CD4-positive, alpha-beta T cell treated with Interleukin-10 for 1 hour (primary cell): ENCODE measurements at regions not wholly inside any gene's neighbourhood (a gene's known extent, or its start where the extent isn't known, plus 50 kb on each side); places are given as distances from the start of the nearest gene placed in this dataset.
"Not testable (repeated sequence)": the region's sequence is repeated elsewhere in the genome, so short reads cannot be mapped to it uniquely, and the experiment has no call there.

ENCODE experiments used
- DNase-seq: peaks from one replicate; pipeline ENCODE4 v3.0.0-alpha.2; 2020

DNA sequence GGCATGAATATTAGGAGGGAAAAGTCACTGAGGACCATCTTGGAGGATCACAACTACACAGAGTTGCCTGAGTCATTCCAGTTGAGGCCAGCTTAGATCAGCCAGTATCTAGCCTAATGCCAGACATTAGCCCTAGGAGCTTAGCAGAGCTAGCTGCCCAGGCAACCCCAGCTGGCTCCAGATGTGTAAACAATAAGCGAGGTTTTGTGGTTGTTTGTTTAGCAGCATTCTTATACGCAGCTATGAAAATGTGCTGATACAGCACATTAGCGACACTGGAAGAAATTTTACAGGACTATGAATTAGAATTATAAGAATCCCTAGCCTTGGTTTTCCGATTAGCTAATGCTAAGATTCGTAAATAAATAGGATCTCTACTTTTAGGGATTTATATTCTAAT lies 59.3 kb downstream of the BTBD3 start:
- no peak for DNase-seq

DNA sequence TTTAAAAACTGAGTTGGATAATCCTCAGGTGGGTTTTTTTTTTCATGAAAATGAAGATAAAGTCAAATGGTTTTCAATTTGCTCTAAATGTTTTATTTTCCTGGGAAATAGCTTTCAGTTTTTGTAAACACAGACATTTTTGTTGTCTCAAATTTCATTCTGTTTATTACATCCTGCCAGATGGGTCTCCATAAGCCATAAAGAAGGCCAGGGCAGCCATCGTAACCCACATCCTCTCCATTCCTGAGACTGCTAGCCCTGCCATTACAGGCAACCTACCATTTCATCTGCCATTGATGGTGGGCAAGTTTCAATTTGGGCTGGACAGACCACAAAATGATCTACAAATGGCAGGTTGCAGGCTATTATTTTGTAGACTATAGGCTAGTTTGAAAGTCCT lies 60.8 kb downstream of the BTBD3 start:
- DNase-seq = no peak

DNA sequence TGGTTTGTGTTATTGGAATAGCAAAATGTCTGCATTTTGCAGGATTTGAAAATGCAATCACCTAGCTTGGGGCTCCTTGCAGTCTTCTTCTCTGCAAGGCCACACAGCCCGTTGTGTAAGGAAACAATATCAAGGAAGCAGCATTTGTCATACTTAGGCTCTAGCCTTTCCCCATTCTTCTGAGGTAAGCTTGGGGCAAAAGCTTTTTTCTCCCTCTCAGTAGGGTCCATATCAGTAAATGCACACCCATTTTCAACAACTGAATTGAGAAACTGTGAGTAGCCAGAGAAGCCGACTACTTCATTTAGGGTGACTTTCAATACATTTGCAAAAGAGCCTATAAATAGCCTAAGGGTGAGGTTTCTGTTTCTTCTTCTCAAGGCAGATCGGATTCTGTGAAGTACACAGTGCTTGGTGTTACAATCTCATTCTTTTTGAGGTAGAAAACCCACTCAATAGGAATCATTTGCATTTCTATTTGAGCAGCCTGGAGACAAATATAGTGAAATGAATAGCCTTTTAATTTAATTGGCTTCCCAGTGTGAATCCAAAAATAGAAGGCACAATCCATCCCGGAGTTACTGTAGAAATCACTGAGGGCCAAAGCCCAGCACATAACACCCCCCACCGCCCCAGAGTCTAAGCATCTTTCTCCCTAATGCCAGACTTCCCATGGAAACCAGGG lies 61.8 kb downstream of the BTBD3 start:
- DNase-seq = no peak

- no peak for DNase-seq
Observed at GRCh38 chr20:11980263-11980662, 62.6 kb downstream of the BTBD3 start.

DNA sequence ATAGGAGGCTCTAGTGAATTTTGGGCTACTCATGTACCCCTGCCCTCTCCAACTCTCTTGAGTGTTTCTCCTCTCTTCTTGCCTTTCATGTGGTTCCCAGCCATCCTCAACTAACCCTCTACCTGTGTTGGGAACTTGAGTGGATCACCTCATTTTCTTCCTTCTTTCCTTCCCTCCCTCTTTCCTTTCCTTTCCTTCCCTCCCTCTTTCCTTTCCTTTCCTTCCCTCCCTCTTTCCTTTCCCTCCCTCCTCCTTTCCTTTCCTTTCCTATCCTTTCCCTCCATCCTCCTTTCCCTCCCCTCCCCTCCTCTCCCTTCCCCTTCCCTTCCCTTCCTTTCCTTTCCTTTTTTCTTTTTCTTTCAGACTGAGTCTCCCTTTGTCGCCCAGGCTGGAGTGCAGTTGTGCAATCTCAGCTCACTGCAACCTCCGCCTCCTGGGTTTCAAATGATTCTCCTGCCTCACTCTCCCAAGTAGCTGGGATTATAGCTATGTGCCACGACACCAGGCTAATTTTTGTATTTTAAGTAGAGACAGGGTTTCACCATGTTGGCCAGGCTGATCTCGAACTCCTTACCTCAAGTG lies 63.8 kb downstream of the BTBD3 start:
- DNase-seq = no peak

DNA sequence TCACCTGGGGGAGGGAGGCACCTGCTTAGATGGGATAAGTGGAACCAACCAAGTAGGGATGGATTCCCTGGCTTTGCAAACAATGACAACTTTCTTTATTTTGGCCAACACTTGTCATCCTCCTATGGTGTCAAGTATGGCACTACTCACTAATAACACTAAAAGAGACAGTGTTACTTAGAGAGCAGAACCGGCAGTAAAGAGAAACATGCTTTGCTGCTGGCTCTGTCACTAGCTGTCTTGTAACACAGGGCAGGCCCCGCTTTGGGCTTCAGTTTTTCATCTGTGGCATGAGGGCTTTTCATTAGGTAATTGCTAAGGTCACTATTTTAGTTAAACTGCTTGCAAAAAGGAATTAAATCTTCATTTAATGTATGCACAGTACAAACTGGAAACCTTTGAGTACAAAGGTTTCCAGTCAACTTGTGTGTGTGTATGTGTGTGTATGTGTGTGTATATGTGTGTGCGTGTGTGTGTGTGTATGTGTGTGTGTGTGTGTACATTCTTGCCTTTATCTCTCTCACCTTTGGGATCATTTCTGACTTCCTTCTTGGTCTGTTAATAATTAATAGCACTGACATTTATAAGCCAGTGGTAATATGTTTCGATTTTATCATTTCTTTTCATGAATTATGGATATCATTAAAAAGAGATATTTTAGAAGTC lies 64.7 kb downstream of the BTBD3 start:
- DNase-seq = no peak

GRCh38 chr20:11982955-11983470 lies 65.3 kb downstream of the BTBD3 start:
- DNase-seq = no peak

DNA sequence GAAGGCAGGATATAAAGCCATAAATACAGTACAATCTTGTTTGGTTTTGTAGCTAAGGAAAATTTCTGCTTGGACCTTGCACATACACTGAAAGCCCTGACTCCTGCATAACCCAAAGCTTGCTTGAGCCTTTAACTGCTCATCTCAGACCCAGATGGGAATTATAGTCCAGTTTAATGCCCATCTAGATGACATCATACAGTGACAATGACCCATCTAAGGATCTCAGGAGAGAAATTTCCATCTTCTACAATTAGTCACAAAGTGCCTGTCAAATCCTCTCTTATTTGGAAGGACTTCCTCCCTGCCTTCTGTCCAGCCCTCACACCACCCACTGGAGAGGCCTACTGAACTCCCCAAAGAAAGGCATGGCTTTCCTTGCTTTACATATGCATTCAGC lies 69.3 kb downstream of the BTBD3 start:
- DNase-seq = no peak

DNA sequence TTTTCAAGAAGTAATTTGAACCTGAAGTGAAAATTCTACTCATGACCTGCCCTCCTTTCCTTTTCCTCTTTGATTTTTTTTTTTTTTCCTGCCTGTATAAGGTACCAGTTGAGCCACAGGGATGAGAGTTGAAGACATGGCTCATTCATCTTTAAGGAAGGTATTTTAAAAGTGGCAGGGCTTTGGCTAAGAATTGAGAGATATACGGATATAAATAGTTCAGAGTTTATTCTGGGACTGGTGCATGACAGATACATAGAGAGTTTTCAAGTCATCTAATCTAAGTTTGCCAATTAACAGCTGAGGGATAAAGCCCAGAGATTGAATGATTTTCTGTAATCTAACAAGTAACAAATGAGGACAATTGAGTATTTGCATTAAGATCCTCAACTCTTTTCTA lies 69.8 kb downstream of the BTBD3 start:
- DNase-seq = no peak

GRCh38 chr20:11989018-11989771 lies 71.5 kb downstream of the BTBD3 start:
- no peak for DNase-seq

GRCh38 chr20:11992426-11992825 lies 74.7 kb downstream of the BTBD3 start:
- no peak for DNase-seq

DNA sequence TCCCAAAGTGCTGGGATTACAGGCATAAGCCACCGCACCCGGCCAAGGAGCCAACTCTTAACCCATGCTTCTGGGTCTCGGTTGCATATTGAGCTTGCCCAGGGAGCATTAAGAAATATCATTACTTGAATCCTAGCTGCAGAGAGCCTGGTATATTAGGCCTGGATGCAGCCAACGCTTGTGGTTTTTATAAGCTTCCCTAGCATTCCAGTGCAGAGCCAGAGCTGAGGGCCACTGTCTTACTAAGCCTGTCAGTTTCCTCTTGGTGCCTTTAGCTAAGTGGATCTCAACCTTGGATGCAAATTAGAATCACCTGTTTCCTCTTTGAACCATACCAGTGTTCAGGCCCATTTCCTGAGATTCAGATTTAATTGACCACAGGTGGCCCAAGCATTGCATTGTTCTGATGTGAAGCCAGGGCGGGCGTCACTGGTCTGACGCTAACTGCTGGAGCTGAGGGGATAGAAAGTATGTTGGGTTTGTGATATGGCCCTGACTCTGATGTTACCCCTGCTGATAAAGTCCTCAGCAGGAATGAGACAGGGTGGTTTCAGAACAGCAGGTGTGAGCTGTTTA lies 76.3 kb downstream of the BTBD3 start:
- DNase-seq = no peak

GRCh38 chr20:11995805-11996567 lies 78.3 kb downstream of the BTBD3 start:
- DNase-seq = no peak

DNA sequence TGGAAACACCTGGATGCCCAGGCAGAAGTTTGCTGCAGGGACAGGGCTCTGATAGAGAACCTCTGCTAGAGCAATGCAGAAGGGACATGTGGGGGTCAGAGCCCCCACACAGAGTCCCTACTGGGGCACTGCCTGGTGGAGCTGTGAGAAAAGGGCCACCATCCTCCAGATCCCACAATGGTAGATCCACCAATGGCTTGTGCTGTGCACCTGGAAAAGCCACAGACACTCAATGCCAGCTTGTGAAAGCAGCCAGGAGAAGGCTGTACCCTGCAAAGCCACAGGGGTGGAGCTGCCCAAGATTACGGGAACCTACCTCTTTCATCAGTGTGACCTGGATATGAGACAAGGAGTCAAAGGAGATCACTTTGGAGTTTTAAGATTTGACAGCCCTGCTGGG lies 87.1 kb downstream of the BTBD3 start:
- not testable (repeated sequence) for DNase-seq

DNA sequence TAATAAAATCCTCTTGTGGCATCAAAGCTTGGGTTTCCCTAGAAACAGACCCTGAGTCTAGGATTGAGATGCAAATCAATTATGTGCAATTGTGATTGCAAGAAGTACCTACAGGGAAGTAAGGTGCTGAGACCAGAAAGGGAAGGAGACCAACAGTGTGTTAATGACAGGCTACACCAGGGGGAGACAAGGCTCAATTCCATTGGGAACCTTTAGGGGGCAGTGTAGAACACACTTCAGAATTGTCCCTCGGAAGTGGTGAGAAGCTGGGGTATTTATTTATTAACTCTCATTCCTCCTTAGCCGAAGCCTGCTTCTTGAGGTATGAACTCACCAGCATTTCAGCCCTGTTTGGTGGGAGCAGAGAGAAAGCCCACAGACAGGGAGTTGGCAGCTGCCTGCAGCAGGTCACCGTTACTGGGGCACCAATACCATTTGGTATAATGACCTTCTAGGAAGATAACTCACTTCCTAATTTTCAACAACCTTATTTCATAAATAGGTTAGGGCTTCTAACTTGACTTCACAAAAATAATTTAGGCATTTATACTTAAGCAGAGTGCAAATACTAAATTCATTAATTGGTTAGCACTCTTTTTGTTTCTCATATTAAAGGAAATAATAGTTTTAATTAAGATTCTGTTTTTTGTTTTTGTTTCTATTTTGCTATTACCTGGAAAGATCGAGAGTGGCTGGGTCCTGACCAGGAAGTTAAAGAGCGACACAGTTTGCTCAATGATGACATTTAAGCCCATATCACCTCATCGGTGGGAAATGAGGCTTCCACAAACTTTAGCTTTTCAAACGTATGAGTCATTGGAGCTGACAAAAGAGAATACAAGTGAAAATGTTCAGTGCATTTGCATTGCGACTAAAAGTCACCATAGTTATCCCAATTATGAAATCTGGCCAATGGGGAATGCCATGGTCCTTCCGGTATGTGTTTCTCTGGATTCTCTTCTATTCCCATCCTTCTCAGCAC lies 94.8 kb downstream of the BTBD3 start:
- peak; percentile 13 for DNase-seq

DNA sequence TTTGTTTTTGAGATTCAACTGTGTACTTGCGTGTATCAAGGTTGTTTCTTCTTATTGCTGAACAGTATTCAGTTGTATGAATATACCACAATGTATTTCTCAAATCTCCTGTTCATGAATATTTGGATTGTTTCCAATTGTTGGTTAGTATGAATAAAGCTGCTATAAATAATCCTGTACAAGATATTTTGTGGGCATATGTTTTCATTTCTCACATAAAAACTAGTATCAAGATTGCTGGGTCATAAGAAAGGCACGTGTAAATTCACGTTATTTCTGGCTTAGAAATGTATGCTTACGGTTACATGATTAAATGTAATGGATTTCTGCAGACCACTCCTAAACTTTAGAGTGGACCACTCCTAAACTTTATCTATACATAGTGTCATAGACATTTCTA lies 96.6 kb downstream of the BTBD3 start:
- DNase-seq = no peak

DNA sequence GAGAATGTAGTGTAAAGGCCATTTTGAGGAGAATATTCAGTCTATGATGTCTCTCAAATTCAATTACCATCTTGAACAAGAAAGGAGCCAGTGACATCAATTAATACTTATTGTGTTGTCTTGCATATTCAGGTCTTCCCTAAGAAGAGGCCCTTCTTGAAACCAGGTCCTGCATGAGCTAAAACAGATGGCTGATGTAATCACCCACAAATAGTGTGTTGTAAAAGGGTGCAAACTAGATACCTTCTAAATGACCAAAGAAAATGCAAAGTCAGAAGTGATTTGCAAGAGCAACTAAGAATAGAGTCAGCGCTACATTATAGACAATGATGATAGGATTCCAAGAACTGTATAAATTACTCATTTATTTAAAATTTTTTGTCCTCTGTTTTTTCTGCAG lies 97.0 kb downstream of the BTBD3 start:
- no peak for DNase-seq

DNA sequence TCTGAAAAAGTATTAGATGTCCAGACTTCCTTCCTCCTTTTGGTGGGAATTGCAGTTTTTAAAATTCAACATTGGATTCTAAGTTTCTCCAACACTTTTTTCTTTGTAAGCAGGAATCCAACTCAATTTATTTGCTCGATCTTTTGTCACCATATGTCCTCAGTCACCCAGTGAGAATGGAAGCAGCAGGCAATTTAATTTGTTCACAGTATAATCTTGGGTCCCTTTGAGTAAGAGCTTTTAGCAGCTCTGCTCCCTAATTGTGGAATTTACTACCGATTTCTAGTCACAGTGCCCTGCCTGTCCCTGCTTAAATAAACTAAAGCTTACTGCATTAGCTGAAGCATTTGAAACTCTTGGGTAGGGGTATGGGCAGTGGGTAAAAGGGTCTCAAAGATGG lies 98.6 kb downstream of the BTBD3 start:
- no peak for DNase-seq

DNA sequence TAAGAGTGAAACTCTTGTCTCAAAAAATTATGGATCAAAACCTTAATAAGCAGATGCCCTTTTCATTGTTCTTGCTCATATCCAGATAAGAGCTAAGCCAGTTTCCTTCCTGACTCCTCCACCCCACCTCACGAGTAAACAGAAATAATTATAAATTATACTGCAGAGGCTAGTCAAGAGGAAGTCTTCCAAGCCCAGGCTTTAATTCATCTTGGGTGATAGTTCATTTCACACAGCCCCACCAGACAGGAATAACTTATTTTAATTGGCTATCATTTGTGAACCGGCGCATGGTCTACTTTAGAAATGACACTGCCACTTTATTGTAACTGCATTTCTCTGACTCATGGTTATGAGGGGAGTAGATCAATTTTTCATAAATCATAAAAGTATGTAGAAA lies 102.0 kb downstream of the BTBD3 start:
- DNase-seq = no peak

DNA sequence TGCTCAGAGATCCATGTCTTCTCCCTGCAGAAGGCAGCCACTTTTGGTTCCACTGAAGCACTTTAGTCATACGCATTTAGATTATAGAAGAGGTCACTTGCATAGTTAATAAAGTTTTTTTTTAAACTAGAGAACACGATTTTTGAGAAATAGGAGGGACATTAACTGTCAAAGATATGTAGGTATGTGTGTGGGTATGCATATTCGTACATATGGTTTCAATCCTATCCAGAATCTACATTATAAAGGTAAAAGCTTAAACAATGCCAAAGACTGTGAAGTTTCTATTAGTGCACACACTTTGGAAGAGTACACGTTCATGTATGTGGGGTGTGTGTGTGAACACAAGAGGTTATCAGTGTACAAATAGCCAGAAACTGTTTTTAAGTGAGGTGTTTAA lies 103.2 kb downstream of the BTBD3 start:
- no peak for DNase-seq

GRCh38 chr20:12022126-12022525 lies 104.4 kb downstream of the BTBD3 start:
- DNase-seq = no peak
